ENCODE measurements at regions not wholly inside any gene's neighbourhood (a gene's known extent, or its start where the extent isn't known, plus 50 kb on each side); places are given as distances from the start of the nearest gene placed in this dataset.

- DNase-seq: no peak
Observed at GRCh38 chr4:24417206-24417605, 167.1 kb downstream of the DHX15 start.

- no peak for DNase-seq
Observed at GRCh38 chr4:24416293-24416692, 168.1 kb downstream of the DHX15 start.

- DNase-seq: no peak
Observed at GRCh38 chr4:24413311-24413784, 171.0 kb downstream of the DHX15 start.

- no peak for DNase-seq
Observed at GRCh38 chr4:24411806-24412205, 172.5 kb downstream of the DHX15 start.

GRCh38 chr4:24411299-24411698 lies 173.1 kb downstream of the DHX15 start:
- no peak for DNase-seq

GRCh38 chr4:24408640-24409039 lies 175.7 kb downstream of the DHX15 start:
- DNase-seq: no peak

GRCh38 chr4:24405926-24406325 lies 178.4 kb downstream of the DHX15 start:
- no peak for DNase-seq

GRCh38 chr4:24405341-24405740 lies 179.0 kb downstream of the DHX15 start:
- no peak for DNase-seq

GRCh38 chr4:24404281-24404680 lies 180.1 kb downstream of the DHX15 start:
- DNase-seq: no peak

- no peak for DNase-seq
Observed at GRCh38 chr4:24403265-24403664, 181.1 kb downstream of the DHX15 start.

GRCh38 chr4:24400537-24400936 lies 183.8 kb downstream of the DHX15 start:
- no peak for DNase-seq

GRCh38 chr4:24396988-24397387 lies 187.4 kb downstream of the DHX15 start:
- no peak for DNase-seq

- DNase-seq: no peak
Observed at GRCh38 chr4:24395937-24396336, 188.4 kb downstream of the DHX15 start.

- peak; percentile 28 for DNase-seq
Observed at GRCh38 chr4:24394041-24394440, 190.3 kb downstream of the DHX15 start.

GRCh38 chr4:24392613-24393012 lies 191.7 kb downstream of the DHX15 start:
- DNase-seq: no peak

GRCh38 chr4:24382381-24382780 lies 202.0 kb downstream of the DHX15 start:
- no peak for DNase-seq

GRCh38 chr4:24380957-24381665 lies 203.2 kb downstream of the DHX15 start:
- no peak for DNase-seq

- DNase-seq: no peak
Observed at GRCh38 chr4:24373704-24374103, 210.7 kb downstream of the DHX15 start.

- DNase-seq: no peak
Observed at GRCh38 chr4:24372881-24373280, 211.5 kb downstream of the DHX15 start.

- DNase-seq: no peak
Observed at GRCh38 chr4:24372341-24372740, 212.0 kb downstream of the DHX15 start.

GRCh38 chr4:24370421-24370820 lies 213.9 kb downstream of the DHX15 start:
- no peak for DNase-seq

GRCh38 chr4:24369507-24370029 lies 214.8 kb downstream of the DHX15 start:
- no peak for DNase-seq

GRCh38 chr4:24368801-24369200 lies 215.6 kb downstream of the DHX15 start:
- no peak for DNase-seq

- DNase-seq: no peak
Observed at GRCh38 chr4:24364852-24365251, 219.5 kb downstream of the DHX15 start.

GRCh38 chr4:24364249-24364648 lies 220.1 kb downstream of the DHX15 start:
- DNase-seq: no peak
